Lower lobe of right lung (tissue), 2 donors: ENCODE measurements at regions not wholly inside any gene's neighbourhood (a gene's known extent, or its start where the extent isn't known, plus 50 kb on each side); places are given as distances from the start of the nearest gene placed in this dataset.

Experiments
- ATAC-seq, 2 donors: fragments of 200-7000 bp; cut with Tn5 transposase; one replicate each; pipeline ENCODE4 v1.9.1; 2020 to 2022; ENCODE audit warnings: mild to moderate bottlenecking in 2 of 2, moderate library complexity in 2 of 2
- DNase-seq: peaks from one replicate; pipeline ENCODE4 v3.0.0-alpha.2; 2020
- H3K27ac ChIP-seq: fragments of 200-600 bp; one replicate; pipeline ENCODE4 v1.8.0; 2022
- H3K27me3 ChIP-seq: fragments of 200-600 bp; one replicate; pipeline ENCODE4 v1.8.0; 2022; ENCODE audit warnings: low read depth
- H3K36me3 ChIP-seq: fragments of 200-600 bp; one replicate; pipeline ENCODE4 v1.8.0; 2022; ENCODE audit warnings: mild to moderate bottlenecking
- H3K4me1 ChIP-seq: fragments of 200-600 bp; one replicate; pipeline ENCODE4 v1.8.0; 2022
- H3K4me3 ChIP-seq: fragments of 200-600 bp; one replicate; pipeline ENCODE4 v1.8.0; 2022; ENCODE audit warnings: mild to moderate bottlenecking
- H3K9me3 ChIP-seq: fragments of 200-600 bp; one replicate; pipeline ENCODE4 v1.8.0; 2022
- CTCF ChIP-seq: fragments of 200-600 bp; IDR thresholded peaks from one replicate; pipeline ENCODE4 v1.8.0; 2022; ENCODE audit warnings: antibody characterized with exemption, mild to moderate bottlenecking
- intact Hi-C: fragments of 100-400 bp; cut with DNase I; formaldehyde crosslinking; loops from one replicate; pipeline ENCODE4 v1.11.0; 2022
- donor health status: DM: no; HTN: yes; CAD: no; lungs with severe emphysema.

- no peaks in the 10 kb centered on the region for H3K27me3 ChIP-seq
- no peaks in the 10 kb centered on the region for H3K36me3 ChIP-seq
- no peak for TF ChIP-seq CTCF
- intact Hi-C loops: no loop called here
- H3K9me3 ChIP-seq: no peaks in the 10 kb centered on the region
- H3K4me3 ChIP-seq: no peak overlapping the region
- no peak overlapping the region for H3K27ac ChIP-seq
- ATAC-seq (peak; percentile 73 to 80), DNase-seq (peak; percentile 58)
- H3K4me1 ChIP-seq: peaks cover 19% of the 10 kb centered on the region
Measured at GRCh38 chr6:12363651-12364381, 73.7 kb downstream of the EDN1 start.

DNA sequence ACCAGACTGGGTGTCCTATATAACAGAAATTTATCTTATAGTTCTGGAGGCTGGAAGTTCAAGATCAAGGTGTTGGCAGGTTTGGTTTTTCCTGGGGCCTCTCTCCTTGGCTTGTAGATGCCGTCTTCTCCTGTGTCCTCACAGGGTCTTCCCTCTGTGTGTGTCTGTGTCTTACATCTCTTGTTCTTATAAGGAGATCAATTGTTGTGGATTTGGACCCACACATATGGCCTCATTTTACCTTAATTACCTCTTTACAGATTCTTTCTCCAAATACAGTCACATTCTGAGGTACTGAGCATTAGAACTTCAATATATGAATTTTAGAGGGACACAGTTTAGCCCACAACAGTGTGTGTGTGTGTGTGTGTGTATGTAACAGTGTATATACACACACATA is 74.5 kb downstream of the EDN1 start:
- Histone ChIP-seq H3K36me3 (no peaks in the 10 kb centered on the region), H3K27me3 (no peaks in the 10 kb centered on the region), H3K4me1 (peaks cover 22% of the 10 kb centered on the region), H3K9me3 (no peaks in the 10 kb centered on the region), H3K4me3 (no peak overlapping the region), H3K27ac (no peak overlapping the region)
- DNase-seq: no peak
- intact Hi-C loops: no loop called here
- TF ChIP-seq CTCF: no peak
- ATAC-seq: no peak

DNA sequence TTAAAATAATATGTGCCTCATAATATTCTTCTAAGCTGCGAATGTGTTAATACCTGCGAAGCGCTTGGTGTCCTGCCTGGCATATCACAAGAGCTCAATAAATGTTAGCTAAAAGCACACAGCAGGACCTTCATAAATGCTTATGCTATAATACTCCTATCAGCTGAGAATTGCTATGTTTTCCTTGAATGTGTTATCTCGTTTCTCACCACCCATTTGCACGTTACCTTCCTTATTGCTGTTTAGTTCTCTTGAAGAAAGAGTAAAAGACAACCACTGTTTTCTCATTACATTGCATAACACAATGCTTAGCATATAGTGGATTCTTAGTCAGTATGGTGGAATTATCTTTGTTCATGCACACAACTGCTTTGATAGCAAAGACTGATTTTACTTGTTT is 76.6 kb downstream of the EDN1 start:
- ATAC-seq (no peak), DNase-seq (no peak)
- Histone ChIP-seq H3K27me3 (no peaks in the 10 kb centered on the region), H3K4me1 (peaks cover 28% of the 10 kb centered on the region), H3K27ac (no peak overlapping the region), H3K9me3 (no peaks in the 10 kb centered on the region), H3K36me3 (no peaks in the 10 kb centered on the region), H3K4me3 (no peak overlapping the region)
- intact Hi-C loops: no loop called here
- TF ChIP-seq CTCF: no peak

DNA sequence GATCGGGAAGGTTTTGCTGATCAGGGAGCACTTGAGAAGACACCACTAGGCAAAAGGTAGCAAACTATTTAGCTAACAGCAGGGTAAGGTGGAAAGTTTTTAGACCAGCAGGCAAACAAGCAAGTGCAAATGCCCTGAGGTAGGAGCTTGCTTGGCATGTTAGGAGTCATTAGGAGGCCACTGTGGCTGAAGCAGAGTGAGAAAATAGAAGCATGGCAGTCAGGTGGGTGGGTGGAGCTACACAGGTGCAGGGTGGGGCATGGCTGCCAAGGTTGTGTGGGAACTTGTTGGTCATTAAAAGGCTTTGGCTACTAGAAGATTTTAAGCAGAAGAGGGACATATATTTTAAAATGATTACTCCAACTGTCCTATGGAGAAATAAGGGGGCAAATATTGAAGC is 77.3 kb downstream of the EDN1 start:
- no peaks in the 10 kb centered on the region for H3K36me3 ChIP-seq
- ATAC-seq: no peak
- no peak for TF ChIP-seq CTCF
- DNase-seq: no peak
- no peak overlapping the region for H3K27ac ChIP-seq
- no peak overlapping the region for H3K4me3 ChIP-seq
- H3K27me3 ChIP-seq: no peaks in the 10 kb centered on the region
- no peaks in the 10 kb centered on the region for H3K9me3 ChIP-seq
- peaks cover 28% of the 10 kb centered on the region for H3K4me1 ChIP-seq
- intact Hi-C loops: no loop called here

- peaks cover 17% of the 10 kb centered on the region for H3K4me1 ChIP-seq
- no peaks in the 10 kb centered on the region for H3K36me3 ChIP-seq
- DNase-seq (no peak), ATAC-seq (no peak)
- H3K27ac ChIP-seq: no peak overlapping the region
- intact Hi-C loops: no loop called here
- H3K27me3 ChIP-seq: no peaks in the 10 kb centered on the region
- no peak for TF ChIP-seq CTCF
- no peaks in the 10 kb centered on the region for H3K9me3 ChIP-seq
- no peak overlapping the region for H3K4me3 ChIP-seq
Measured at GRCh38 chr6:12369355-12369754, 79.2 kb downstream of the EDN1 start.
